ENCODE measurements at regions not wholly inside any gene's neighbourhood (a gene's known extent, or its start where the extent isn't known, plus 50 kb on each side); places are given as distances from the start of the nearest gene placed in this dataset.

GRCh38 chr2:133636287-133636686 lies 68.0 kb upstream of the NCKAP5 start:
- H3K4me3 Mint-ChIP-seq, result no peak overlapping the region
- ATAC-seq (ENCODE audit: low read depth) (no peak), DNase-seq (no peak)
- H3K36me3 Mint-ChIP-seq (ENCODE audit: low read depth), result no peaks in the 10 kb centered on the region
- TF ChIP-seq CTCF (IDR thresholded peaks at IDR 0.05), result no peak
- H3K9me3 Mint-ChIP-seq, result no peaks in the 10 kb centered on the region
- ChIA-PET CTCF (no interaction called here), POLR2A (no interaction called here)
- H3K27me3 Mint-ChIP-seq, result no peaks in the 10 kb centered on the region
- no peaks in the 10 kb centered on the region for H3K4me1 Mint-ChIP-seq
- H3K27ac Mint-ChIP-seq, result no peak overlapping the region
- intact Hi-C loops (cut with micrococcal nuclease), result no loop called here

- no peak for TF ChIP-seq CTCF (IDR thresholded peaks at IDR 0.05)
- Mint-ChIP-seq H3K27me3 (peaks cover 6% of the 10 kb centered on the region), H3K9me3 (peaks cover 2% of the 10 kb centered on the region), H3K4me1 (no peaks in the 10 kb centered on the region), H3K27ac (no peak overlapping the region), H3K4me3 (no peak overlapping the region), H3K36me3 (ENCODE audit: low read depth) (no peaks in the 10 kb centered on the region)
- no peak for DNase-seq
- CTCF ChIA-PET, result no interaction called here
- no peak for ATAC-seq (ENCODE audit: low read depth)
- intact Hi-C loops (cut with micrococcal nuclease), result no loop called here
- POLR2A ChIA-PET, result no interaction called here
Observed at GRCh38 chr2:133640103-133640502, 71.8 kb upstream of the NCKAP5 start.

- Mint-ChIP-seq H3K9me3 (peaks cover 2% of the 10 kb centered on the region), H3K27me3 (peaks cover 6% of the 10 kb centered on the region), H3K4me1 (no peaks in the 10 kb centered on the region), H3K4me3 (no peak overlapping the region), H3K27ac (no peak overlapping the region), H3K36me3 (ENCODE audit: low read depth) (no peaks in the 10 kb centered on the region)
- POLR2A ChIA-PET, result no interaction called here
- no peak for DNase-seq
- no peak for ATAC-seq (ENCODE audit: low read depth)
- intact Hi-C loops (cut with micrococcal nuclease), result no loop called here
- CTCF ChIA-PET, result no interaction called here
- TF ChIP-seq CTCF (IDR thresholded peaks at IDR 0.05), result no peak
Observed at GRCh38 chr2:133641497-133641896, 73.2 kb upstream of the NCKAP5 start.

- CTCF ChIA-PET, result no interaction called here
- DNase-seq, result no peak
- intact Hi-C loops (cut with micrococcal nuclease), result no loop called here
- Mint-ChIP-seq H3K36me3 (ENCODE audit: low read depth) (no peaks in the 10 kb centered on the region), H3K9me3 (peaks cover 2% of the 10 kb centered on the region), H3K27me3 (peaks cover 6% of the 10 kb centered on the region), H3K4me3 (no peak overlapping the region), H3K4me1 (no peaks in the 10 kb centered on the region), H3K27ac (no peak overlapping the region)
- no peak for TF ChIP-seq CTCF (IDR thresholded peaks at IDR 0.05)
- POLR2A ChIA-PET, result no interaction called here
- no peak for ATAC-seq (ENCODE audit: low read depth)
Observed at GRCh38 chr2:133641942-133642725, 73.9 kb upstream of the NCKAP5 start.

DNA sequence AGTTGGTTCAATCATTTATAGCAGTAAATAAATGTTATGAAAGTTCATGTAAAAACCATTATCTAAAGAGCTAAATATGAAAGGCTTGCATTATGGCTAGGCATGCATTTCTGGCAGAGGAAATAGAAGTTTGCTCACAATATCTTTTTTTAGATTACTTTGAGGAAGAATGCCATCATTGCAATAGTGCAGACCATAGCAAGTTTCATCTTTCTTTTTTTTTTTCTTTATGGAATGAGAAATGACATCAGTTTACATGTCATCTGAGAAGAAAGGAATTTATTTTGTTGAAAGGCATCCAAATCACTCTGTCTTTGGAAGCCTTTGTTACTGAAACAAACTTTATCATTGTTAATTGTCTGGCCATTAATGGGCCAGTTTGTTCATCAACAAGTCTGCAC lies 74.5 kb upstream of the NCKAP5 start:
- no peak for DNase-seq
- Mint-ChIP-seq H3K9me3 (peaks cover 2% of the 10 kb centered on the region), H3K4me3 (no peak overlapping the region), H3K36me3 (ENCODE audit: low read depth) (no peaks in the 10 kb centered on the region), H3K27ac (no peak overlapping the region), H3K27me3 (peaks cover 6% of the 10 kb centered on the region), H3K4me1 (no peaks in the 10 kb centered on the region)
- intact Hi-C loops (cut with micrococcal nuclease), result no loop called here
- ChIA-PET CTCF (no interaction called here), POLR2A (no interaction called here)
- ATAC-seq (ENCODE audit: low read depth), result no peak
- no peak for TF ChIP-seq CTCF (IDR thresholded peaks at IDR 0.05)

Measured in activated B cell treated with CpG ODN at 0.5 μM for 24 hours (primary cell).